CD4-positive, alpha-beta T cell treated with Interferon alpha-2 for 1 hour (primary cell): ENCODE measurements at regions not wholly inside any gene's neighbourhood (a gene's known extent, or its start where the extent isn't known, plus 50 kb on each side); places are given as distances from the start of the nearest gene placed in this dataset.

Source experiments
- DNase-seq, 2 donors: peaks; one replicate each; pipeline ENCODE4 v3.0.0-alpha.2; 2020 to 2022

- DNase-seq = no peak
These were observed 53.0 kb upstream of the SMOX start for GRCh38 chr20:4095639-4096038.

GRCh38 chr20:4091490-4092479 lies 56.8 kb upstream of the SMOX start:
- peak; percentile 34 to 42 for DNase-seq

GRCh38 chr20:4090756-4091489 lies 57.7 kb upstream of the SMOX start:
- no peak for DNase-seq

GRCh38 chr20:4089756-4090487 lies 58.7 kb upstream of the SMOX start:
- DNase-seq = peak in 1 of 2 donors; percentile 40

GRCh38 chr20:4088766-4089165 lies 59.9 kb upstream of the SMOX start:
- no peak for DNase-seq

GRCh38 chr20:4087923-4088322 lies 60.7 kb upstream of the SMOX start:
- no peak for DNase-seq

GRCh38 chr20:4086771-4087687 lies 61.6 kb upstream of the SMOX start:
- no peak for DNase-seq

- no peak for DNase-seq
These were observed 63.9 kb upstream of the SMOX start for GRCh38 chr20:4084721-4085120.

GRCh38 chr20:4084096-4084495 lies 64.5 kb upstream of the SMOX start:
- no peak for DNase-seq

- DNase-seq = no peak
These were observed 65.3 kb upstream of the SMOX start for GRCh38 chr20:4083098-4083865.

GRCh38 chr20:4082406-4083097 lies 66.1 kb upstream of the SMOX start:
- DNase-seq = peak; percentile 70 to 75

- DNase-seq = no peak
These were observed 66.1 kb upstream of the RNF24 start for GRCh38 chr20:4081421-4081820.

GRCh38 chr20:4076671-4077070 lies 61.3 kb upstream of the RNF24 start:
- no peak for DNase-seq

GRCh38 chr20:4076033-4076432 lies 60.7 kb upstream of the RNF24 start:
- no peak for DNase-seq

GRCh38 chr20:4074877-4075455 lies 59.6 kb upstream of the RNF24 start:
- DNase-seq = no peak

GRCh38 chr20:4073852-4074741 lies 58.7 kb upstream of the RNF24 start:
- no peak for DNase-seq

- DNase-seq = no peak
These were observed 55.9 kb upstream of the RNF24 start for GRCh38 chr20:4071178-4071693.

- no peak for DNase-seq
These were observed 55.2 kb upstream of the RNF24 start for GRCh38 chr20:4070323-4071177.
